Left hindlimb (tissue), 1 donor: ENCODE measurements at regions not wholly inside any gene's neighbourhood (a gene's known extent, or its start where the extent isn't known, plus 50 kb on each side); places are given as distances from the start of the nearest gene placed in this dataset.
"Not testable (repeated sequence)": the region's sequence is repeated elsewhere in the genome, so short reads cannot be mapped to it uniquely, and the experiment has no call there.

Experiments
- DNase-seq: peaks from one replicate; pipeline ENCODE4 v3.0.0-alpha.2; 2018

DNA sequence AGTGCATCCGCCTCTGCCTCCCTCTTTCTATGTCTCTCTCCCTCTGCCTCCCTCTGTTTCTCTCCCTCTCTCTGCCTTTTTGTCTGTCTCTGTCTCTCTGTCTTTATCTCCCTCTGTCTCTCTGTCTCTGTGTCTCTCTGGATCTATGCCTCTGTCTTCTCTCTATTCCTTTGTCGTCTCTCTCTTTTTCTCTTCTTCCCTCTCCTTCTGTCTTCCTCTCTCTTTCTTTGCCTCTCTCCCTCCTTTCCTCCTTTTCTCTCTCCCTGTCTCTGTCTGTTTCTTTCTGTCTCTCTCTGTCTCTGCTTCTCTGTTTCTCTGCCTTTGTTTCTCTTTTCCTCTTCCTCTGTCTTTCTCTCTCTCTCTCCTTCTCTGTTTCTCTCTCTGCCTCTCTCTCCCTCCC, 678.8 kb upstream of the NRP1 start:
- no peak for DNase-seq

DNA sequence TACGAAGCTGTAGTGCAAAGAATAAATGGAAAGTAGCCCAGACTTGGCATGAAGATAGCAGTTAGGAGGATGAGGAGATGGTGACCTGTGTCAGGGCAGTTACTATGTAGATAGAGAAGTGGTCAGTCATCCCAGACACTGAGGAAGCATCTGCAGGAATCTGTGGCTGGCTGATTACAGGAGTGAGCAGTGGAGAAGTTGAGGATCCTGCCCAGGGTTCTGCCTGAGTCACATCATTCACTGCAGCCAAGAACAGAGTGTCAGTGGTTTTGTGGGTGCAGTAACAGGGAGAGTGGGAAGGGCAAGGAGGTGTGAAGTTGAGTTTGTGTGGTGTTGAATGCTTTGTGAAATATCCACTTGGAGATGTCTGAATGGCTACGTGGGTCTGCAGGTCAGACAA, 676.4 kb upstream of the NRP1 start:
- no peak for DNase-seq

DNA sequence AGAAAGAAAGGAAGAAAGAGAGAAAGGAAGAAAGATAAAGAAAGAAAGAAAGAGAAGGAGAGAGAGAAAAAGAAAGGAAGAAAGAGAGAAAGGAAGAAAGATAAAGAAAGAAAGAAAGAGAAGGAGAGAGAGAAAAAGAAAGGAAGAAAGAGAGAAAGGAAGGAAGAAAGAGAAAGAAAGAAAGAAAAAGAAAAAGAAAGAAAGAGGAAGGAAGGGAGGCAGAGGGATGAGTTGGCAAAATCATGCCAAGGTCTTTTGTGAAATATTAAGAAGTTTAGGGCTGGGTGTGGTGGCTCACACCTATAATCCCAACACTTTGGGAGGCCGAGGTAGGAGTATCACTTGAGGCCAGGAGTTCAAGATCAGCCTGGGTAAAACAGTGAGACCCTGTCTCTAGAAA, 675.8 kb upstream of the NRP1 start:
- not testable (repeated sequence) for DNase-seq

DNA sequence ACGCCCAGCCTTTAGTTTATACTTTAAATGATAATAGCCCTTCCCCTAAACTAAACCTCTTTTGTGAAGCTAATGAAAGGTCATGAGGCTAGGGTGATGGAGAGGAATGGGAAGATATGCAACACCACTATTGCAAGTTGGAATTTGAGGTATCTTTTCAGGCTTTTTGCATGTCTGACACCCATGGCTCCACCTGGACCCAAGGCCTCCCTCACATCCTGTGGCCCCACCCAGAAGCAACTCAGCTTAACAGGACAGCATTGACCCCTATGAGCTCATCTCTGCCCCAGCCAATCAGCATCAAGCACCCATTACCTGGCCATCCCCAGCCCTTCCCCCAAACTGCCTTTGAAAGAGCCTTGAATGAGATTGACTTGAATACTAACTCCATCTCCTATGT, 674.2 kb upstream of the NRP1 start:
- no peak for DNase-seq

DNA sequence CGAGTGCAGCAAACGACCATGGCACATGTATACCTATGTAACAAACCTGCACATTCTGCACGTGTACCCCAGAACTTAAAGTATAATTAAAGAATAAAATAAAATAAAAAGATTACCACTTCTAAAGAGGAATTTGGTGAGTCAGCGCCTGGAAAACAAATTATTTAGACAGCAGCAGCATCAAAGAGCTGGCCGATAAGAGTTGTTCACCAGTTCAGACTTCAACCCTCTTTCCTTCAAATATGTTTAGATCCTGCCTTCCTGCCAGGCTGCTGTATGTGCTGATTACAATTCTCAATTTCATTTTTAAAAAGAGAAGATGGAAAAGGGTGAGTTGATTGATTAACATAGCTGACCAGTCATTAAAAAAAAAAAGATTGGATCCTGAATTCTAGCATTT, 672.0 kb upstream of the NRP1 start:
- no peak for DNase-seq

DNA sequence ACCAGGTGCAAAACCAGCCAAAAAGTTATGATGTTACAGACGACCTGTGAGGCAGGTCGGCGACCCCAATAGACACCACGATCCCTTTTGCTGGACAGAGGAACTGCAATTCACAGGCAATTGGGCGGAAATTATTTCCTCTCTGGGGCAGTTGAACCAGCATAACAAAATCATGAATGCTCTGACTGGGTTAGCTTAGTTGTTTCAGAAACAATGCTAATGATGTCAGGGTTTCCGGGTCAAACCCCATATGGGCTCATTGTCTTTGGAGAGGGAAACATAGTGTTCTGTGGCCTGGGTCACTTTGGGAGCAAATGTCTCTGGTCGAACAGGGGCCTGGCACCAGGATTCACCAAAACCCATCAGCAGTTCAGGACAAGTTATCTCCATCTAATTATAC, 669.1 kb upstream of the NRP1 start:
- DNase-seq, result no peak

DNA sequence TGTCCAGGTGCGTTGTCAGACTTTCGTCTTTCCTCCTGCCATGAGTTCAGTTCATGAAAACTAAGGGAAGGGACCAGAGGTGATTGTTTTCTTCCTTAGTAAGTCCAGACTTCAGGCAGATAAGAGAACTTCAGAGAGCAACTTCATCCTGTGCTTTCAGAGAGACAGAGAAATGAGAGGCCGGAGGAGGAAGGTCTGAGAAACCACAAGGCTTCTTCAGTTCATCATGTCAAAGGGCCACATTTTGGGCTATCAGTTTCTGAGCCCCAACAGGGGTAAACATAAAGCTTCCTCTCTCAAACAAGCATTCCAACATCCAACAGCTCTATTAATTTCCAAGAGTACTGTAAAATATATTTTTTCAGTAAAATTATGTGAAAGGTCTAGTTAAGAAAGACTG, 668.4 kb upstream of the NRP1 start:
- no peak for DNase-seq

DNA sequence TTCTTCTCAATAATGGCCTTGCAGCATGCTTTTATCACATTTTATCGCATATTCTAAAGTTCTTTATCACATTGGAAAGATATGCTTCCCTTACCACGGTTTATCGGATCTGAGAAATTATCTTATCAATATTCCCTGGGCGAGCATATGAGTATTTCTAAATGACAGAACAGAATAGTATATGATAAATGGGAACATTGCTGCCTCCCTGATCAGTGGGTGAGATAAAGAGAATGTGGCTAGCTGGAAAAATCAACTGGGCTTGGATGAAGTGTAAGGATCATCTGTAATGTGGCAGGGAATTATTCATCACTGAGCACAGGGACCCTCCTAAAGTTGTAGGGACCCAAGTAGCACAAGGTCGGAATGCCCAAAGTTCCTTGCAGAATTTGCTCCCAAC, 667.4 kb upstream of the NRP1 start:
- no peak for DNase-seq

DNA sequence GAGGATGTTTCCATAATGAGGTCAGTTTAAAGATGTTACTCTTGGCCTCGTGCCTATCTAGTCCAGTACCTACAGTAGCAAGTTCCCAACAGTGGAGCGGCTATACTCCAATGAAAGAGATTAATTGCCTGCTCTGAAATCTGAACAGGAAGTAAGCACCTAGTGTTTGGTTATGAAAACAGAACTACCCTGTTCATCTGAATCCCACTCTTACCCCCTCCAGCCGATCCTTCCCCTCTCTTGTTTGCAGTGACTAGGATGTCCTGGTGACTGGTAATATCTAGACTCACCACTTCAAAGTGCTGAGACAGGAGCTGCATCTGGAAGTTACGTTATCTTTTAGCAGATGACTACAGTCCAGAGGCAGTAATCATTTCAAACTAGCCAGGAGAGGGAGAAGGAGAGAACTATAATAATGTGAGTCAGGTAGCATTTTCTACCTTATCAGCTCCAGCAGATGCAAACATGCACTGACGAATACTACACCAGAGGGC, 666.7 kb upstream of the NRP1 start:
- DNase-seq, result no peak

DNA sequence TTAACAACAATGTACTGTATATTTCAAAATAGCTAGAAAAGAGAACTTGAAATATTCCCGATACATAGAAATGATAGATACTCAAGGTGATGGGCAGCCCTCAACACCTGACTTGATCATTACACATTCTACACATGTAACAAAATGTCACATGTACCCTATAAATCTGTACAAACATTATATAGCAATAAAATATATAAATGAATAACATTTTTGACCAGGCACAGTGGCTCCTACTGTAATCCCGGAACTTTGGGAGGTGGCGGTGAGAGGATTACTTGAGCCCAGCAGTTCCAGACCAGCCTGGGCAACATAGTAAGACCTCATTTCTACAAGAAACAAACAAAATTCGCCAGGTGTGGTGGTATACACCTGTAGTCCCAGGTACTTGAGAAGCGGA, 659.5 kb upstream of the NRP1 start:
- DNase-seq, result no peak

DNA sequence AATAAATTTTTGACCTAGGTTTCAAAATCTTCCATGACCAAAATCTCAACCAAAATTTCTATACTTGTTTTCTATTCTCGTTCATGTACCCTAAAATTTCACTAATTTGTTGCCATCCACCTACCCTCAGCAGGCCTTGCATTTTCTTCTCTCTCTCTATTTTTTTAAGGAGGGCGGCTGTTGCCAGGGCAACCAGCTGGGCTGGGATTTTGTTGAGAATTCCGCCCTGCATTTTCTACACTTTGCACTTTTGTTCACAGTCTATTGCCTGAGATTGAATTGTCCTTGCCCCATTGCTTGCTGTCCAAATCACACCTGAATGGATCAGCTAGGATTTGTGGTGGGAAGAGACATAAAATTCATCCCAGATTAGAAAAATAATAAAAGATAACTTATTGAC, 657.5 kb upstream of the NRP1 start:
- DNase-seq, result no peak

DNA sequence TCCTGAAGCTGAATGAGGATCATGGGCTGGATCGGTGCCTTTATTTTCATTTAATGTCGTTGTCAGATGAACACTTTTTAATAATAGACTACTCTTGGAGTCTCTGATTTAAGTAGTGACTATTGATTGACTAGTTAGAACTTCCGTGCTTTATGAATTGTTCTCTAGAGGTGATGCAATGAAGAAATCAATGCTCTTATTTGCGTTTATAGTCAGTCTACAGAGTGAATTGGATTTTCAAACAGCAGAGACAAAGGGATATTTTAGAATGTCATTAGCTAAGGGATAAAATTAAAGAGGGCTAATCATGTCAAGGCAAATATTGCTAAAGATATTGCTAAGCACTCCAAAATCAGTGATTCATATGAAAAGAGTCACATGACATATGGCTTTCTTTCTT, 652.0 kb upstream of the NRP1 start:
- DNase-seq, result no peak

DNA sequence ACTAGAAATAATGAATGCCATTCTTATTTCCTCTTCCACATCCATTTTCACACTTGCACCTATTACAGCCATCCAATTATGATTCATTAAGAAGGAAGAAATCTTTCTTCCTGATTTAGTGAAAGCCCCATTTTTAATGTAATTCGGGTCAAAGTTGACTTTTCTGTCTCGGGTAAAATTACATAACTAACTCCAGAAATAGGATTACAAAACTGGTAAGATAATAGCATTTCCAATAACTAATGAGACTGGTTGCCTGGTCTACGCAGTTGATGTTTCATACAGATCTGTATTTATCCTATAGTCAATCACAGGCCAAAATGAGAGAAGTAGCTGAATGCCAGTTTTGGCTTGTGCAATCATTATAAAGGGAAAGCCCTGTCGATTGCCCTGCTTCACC, 651.5 kb upstream of the NRP1 start:
- DNase-seq, result no peak

DNA sequence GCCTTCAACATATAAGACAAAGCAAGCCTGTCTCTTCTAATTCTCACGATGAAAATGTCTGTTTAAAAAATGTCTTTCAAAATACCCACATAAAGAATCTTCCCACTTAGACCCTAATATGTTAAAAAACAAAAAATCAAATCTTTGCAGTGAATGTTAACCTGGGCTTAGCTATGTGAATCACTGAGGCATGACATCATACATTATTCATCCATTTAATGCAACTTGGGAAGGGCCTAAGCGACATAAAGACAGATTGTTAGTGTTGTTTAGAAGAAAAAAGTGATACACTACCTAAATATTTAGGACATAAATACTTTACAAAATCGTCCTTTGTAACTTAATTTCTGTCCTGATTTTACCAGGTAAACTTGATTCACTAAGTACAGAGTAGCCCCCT, 648.5 kb upstream of the NRP1 start:
- DNase-seq, result no peak

DNA sequence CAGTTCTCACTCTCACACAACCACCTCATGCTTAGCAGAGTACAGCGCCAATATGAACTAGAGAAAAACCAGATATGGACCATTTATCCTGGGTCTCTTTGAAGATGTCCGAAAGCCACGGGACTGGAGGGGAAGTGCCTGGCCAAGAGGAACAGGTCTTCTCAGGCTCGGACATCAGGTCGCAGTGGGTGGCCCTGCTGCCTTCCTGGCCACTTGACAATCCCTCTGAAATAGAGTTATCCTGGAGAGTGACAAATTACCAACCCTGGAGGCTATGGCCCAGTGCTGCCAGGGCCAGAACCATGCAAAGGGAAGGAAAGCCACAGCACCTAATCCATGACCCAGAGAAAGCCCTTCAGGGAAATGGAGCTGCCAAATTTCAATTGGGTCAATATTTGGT, 646.8 kb upstream of the NRP1 start:
- no peak for DNase-seq

DNA sequence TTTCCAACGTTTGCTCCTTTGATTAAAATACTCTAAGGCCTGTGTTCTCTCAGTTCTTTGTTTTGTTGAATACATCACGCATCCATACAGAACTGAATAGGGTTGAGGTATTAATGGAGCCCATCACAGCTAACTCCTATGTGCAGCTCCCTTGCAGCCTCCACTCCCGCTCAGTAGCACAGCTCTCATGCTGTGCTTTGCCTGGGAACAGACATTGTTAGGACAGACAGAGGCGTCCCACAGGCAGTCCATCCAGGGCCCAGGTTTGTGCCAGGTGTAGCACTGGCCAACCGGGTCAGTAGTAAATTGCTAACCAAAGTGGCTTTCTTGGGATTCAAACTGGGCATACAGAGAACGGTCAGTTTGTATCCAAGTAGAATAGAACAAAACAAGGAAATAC, 644.7 kb upstream of the NRP1 start:
- DNase-seq, result no peak

DNA sequence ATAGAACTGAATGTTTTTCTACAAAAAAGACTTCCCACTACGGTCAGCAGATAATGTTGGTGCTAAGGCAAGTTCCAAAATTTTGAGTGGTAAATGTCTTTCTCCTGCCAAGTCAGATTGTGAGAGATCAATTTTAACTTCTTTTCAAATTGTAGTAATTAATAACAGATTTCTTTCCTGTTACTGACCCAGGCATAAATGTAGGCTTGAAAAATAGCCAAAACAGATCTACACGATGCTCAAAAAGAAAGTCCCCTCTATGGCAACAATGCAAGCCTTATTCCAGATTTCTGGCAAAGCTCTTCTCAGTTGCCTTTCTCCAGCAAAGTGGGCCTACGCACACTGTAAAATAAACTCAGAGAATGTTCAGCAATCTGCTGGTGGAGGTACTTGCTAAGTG, 641.0 kb upstream of the NRP1 start:
- no peak for DNase-seq

DNA sequence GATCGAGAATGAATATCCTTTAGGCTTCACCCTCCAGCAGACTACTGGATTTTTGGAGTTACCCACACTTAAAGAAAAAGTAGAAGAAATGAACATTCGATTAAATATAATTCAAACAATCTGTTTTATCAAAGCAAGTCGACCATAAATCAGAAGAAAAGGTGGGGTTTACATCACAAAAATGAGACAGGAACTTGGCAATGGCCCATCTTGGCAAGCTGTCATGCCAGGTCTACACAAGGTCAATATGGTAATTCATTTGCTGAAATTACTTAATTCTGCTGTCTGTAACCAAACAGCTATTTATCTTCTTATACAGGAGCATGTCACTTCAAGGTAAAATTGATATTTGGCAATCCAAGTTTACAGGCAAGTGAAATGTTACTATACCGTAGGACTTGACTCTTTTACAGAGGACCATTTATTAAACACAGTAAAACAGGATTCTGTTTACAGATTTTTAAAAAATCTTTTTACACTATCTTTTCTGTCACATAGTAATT, 640.6 kb upstream of the NRP1 start:
- no peak for DNase-seq

DNA sequence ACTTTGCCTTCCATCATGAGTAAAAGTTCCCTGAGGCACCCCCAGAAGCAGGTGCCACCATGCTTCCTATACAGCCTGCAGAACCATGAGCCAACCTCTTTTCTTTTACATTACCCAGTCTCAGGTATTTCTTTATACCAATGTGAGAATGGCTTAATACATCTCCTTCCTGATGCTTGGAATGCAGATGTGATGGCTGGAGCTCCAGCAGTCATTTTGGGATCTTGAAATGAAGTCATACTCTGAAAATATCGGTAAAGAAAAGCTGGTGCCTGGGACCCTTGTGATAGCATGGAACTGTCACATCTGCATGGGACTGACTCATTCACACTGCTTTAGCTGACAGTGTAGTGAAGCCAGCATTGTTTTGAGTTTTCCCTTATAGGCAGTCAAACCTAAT, 634.5 kb upstream of the NRP1 start:
- DNase-seq, result no peak

DNA sequence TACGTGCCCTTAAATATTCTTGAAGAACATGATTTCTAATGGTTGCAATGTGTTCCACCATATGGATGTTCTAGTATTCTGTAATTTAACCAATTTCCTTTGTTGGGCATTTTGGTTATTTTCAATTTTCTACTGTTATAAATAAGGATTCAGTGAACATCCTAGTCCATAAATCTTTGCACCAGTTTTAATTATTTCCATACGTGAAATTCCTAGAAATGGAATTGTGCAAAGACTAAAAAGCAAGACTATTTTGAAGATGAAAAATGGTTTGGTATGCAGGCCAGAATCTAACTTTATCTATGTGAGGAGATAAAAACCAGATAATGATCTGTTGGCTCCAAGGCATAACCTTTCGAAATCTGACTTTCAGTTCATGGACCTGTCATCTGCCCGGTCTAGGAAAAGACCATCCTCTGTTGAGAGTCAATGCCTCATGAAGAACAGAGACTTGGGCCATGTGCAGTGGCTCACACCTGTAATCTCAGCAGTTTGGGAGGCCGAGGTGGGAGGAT, 633.2 kb upstream of the NRP1 start:
- DNase-seq, result no peak

DNA sequence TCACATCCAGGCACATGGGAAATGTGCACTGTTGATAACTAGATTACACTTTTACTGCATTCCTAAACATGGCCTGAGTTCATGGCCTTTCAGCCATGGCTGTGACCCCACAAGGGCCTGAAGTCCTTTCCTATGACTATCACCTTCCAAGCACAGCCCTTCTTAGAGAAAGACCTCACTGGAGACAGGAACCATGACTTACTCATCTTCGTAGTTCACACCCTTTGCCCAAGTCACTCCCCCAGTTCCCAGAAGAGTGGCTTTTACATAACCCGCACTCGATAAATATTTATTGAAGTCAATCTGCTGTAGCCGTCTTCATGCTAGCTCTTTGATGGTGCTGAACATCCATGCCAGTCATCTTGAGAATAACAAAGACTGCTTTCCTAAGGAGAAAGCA, 632.5 kb upstream of the NRP1 start:
- no peak for DNase-seq

DNA sequence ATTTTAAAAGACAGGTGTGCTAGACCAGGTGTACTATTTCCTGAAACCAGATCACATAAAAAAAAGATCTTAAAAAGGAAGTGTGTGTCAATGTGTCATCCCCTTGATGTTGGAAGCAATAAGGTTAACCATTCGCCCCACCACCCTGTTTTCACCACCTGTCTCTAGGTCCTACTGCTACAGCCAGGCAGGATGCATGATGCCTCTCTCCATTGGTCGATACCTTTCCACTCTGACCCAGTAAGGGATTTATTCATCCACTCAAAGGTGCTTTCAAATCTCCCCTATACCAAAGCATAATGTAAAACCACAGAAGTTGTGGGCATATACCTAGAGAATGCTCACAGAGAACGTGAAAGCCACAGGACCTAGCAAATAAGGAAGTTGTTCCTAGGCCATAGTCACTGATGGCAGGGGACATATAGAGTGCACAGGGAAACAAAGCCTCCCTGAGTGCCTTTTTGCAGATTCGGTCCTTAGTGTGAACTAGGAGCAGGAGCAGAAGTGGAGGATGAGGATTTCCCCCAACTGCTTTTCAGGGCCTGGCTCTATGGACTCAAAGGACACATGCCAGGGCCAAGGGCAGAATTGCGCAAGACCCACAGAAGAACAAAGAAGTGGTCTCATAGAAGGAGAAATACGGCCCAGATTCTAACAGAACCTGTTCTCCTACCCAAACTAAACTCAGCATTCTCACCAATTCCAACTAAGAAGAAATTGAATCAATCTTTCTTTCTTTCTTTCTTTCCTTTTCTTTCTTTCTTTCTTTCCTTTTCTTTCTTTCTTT, 631.5 kb upstream of the NRP1 start:
- no peak for DNase-seq

DNA sequence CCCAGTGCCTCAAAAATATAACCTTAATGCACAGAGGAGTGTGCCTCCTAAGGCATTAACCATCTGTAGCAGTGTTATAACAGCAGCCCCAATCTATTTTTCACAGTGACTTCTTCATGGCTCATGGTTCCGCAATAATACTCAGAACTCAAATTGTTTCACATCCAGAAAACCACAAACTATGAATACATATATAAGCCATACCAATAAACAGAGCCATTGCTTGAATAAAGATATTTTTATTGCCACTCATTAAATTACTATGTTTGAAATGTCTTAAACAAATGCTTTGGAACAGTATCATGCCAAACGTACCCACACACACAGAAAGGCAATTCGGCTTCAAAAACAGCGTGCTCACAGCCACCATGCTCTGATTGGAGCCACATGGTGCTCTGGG, 629.3 kb upstream of the NRP1 start:
- DNase-seq, result no peak

DNA sequence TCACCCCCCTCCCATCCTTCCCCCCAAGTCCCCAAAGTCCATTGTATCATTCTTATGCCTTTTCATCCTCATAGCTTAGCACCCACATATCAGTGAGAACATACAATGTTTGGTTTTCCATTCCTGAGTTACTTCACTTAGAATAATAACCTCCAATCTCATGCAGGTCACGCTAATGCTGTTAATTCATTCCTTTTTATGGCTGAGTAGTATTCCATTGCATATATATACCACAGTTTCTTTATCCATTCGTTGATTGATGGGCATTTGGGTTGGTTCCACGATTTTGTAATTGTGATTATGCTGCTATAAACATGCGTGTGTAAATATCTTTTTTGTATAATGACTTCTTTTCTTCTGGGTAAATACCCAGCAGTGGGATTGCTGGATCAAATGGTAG, 621.9 kb upstream of the NRP1 start:
- DNase-seq, result not testable (repeated sequence)

DNA sequence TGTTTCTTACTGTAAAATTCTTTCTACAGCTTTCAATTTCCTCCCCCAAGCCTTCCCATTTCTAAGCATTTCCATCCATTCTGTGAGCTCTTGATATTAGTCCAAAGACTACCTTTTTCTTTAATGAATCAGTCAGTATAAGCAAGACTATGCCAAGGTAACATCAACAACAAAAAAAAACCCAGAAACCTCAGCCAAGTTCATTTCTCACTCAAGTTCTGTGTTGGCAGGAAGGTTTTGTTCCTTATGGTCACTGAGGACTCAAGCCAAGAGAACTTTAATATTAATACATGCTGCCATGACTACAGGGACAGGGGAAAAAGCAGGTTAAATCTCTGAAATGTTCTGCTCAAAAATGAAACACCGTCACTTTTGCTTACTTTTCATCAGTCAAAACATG, 621.2 kb upstream of the NRP1 start:
- DNase-seq, result no peak
